ENCODE measurements at regions not wholly inside any gene's neighbourhood (a gene's known extent, or its start where the extent isn't known, plus 50 kb on each side); places are given as distances from the start of the nearest gene placed in this dataset.

DNA sequence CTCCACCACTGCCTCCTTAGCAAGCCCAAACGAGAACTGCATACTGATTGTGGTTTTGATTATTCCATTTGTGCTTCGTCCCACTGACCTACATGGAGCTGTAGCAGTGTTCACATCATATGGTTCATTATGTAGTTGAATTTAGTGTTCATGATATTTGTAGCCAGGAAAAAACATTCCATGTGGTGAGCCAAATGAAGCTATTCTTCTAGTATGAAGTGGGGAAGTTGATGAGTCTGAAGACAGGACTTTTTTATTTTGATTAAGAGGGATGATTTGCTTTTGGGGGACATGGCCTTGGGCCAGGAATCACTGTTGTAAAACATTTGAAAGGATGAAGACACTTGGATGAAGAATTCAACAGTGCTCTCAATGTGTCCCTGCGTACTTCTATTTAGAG lies 192.9 kb upstream of the SLC27A6 start:
- H3K9ac ChIP-seq (ENCODE audit: low read length): no peak overlapping the region
- no peaks in the 10 kb centered on the region for H3K36me3 ChIP-seq (ENCODE audit: control insufficient read depth, low read depth, low read length)
- H3K4me3 ChIP-seq (ENCODE audit: low read length): no peak overlapping the region
- peaks cover 7% of the 10 kb centered on the region for H3K4me1 ChIP-seq (ENCODE audit: control insufficient read depth, low read depth, low read length)
- no peaks in the 10 kb centered on the region for H3K9me3 ChIP-seq (ENCODE audit: control insufficient read depth, low read depth, low read length)
- H3K27me3 ChIP-seq (ENCODE audit: control insufficient read depth, insufficient read depth, low read length): no peaks in the 10 kb centered on the region
- no peak overlapping the region for H3K27ac ChIP-seq (ENCODE audit: low read length)

- Histone ChIP-seq H3K9ac (ENCODE audit: low read length) (no peak overlapping the region), H3K36me3 (ENCODE audit: control insufficient read depth, low read depth, low read length) (no peaks in the 10 kb centered on the region), H3K9me3 (ENCODE audit: control insufficient read depth, low read depth, low read length) (no peaks in the 10 kb centered on the region), H3K27me3 (ENCODE audit: control insufficient read depth, insufficient read depth, low read length) (no peaks in the 10 kb centered on the region), H3K4me3 (ENCODE audit: low read length) (no peak overlapping the region), H3K4me1 (ENCODE audit: control insufficient read depth, low read depth, low read length) (peaks cover 17% of the 10 kb centered on the region), H3K27ac (ENCODE audit: low read length) (no peak overlapping the region)
Measured at GRCh38 chr5:128773378-128773777, 191.9 kb upstream of the SLC27A6 start.

DNA sequence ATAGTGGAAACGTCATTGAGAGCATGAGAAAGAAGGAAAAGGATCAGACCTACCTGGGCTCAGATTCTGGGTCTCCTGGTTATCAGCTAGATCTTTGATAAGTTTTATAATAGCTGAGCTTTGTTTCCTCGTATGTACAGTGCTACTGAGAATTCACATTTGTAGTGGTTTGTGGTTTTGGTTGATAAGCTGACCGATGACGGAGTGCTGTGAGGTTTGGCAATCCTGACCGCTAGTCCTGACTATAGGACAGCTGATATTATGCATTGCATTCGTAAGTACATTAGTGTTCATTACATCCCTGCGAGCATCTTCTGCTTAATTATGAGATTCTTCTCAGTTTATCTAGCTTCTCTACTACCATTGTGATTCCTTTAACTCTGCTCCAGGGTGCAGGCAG lies 190.7 kb upstream of the SLC27A6 start:
- Histone ChIP-seq H3K9ac (ENCODE audit: low read length) (no peak overlapping the region), H3K9me3 (ENCODE audit: control insufficient read depth, low read depth, low read length) (no peaks in the 10 kb centered on the region), H3K4me1 (ENCODE audit: control insufficient read depth, low read depth, low read length) (peaks cover 24% of the 10 kb centered on the region), H3K27me3 (ENCODE audit: control insufficient read depth, insufficient read depth, low read length) (no peaks in the 10 kb centered on the region), H3K36me3 (ENCODE audit: control insufficient read depth, low read depth, low read length) (no peaks in the 10 kb centered on the region), H3K4me3 (ENCODE audit: low read length) (no peak overlapping the region), H3K27ac (ENCODE audit: low read length) (no peak overlapping the region)

GRCh38 chr5:128775558-128775957 lies 189.7 kb upstream of the SLC27A6 start:
- H3K27ac ChIP-seq (ENCODE audit: low read length): no peak overlapping the region
- H3K36me3 ChIP-seq (ENCODE audit: control insufficient read depth, low read depth, low read length): no peaks in the 10 kb centered on the region
- H3K4me3 ChIP-seq (ENCODE audit: low read length): no peak overlapping the region
- no peaks in the 10 kb centered on the region for H3K27me3 ChIP-seq (ENCODE audit: control insufficient read depth, insufficient read depth, low read length)
- H3K9ac ChIP-seq (ENCODE audit: low read length): no peak overlapping the region
- no peaks in the 10 kb centered on the region for H3K9me3 ChIP-seq (ENCODE audit: control insufficient read depth, low read depth, low read length)
- H3K4me1 ChIP-seq (ENCODE audit: control insufficient read depth, low read depth, low read length): peaks cover 24% of the 10 kb centered on the region

- no peak overlapping the region for H3K27ac ChIP-seq (ENCODE audit: low read length)
- H3K9me3 ChIP-seq (ENCODE audit: control insufficient read depth, low read depth, low read length): no peaks in the 10 kb centered on the region
- H3K4me1 ChIP-seq (ENCODE audit: control insufficient read depth, low read depth, low read length): peaks cover 24% of the 10 kb centered on the region
- no peak overlapping the region for H3K4me3 ChIP-seq (ENCODE audit: low read length)
- H3K36me3 ChIP-seq (ENCODE audit: control insufficient read depth, low read depth, low read length): no peaks in the 10 kb centered on the region
- no peaks in the 10 kb centered on the region for H3K27me3 ChIP-seq (ENCODE audit: control insufficient read depth, insufficient read depth, low read length)
- no peak overlapping the region for H3K9ac ChIP-seq (ENCODE audit: low read length)
Measured at GRCh38 chr5:128777052-128777451, 188.2 kb upstream of the SLC27A6 start.

GRCh38 chr5:128778474-128778873 lies 186.8 kb upstream of the SLC27A6 start:
- Histone ChIP-seq H3K27me3 (ENCODE audit: control insufficient read depth, insufficient read depth, low read length) (no peaks in the 10 kb centered on the region), H3K4me1 (ENCODE audit: control insufficient read depth, low read depth, low read length) (peaks cover 24% of the 10 kb centered on the region), H3K36me3 (ENCODE audit: control insufficient read depth, low read depth, low read length) (no peaks in the 10 kb centered on the region), H3K4me3 (ENCODE audit: low read length) (no peak overlapping the region), H3K27ac (ENCODE audit: low read length) (no peak overlapping the region), H3K9ac (ENCODE audit: low read length) (no peak overlapping the region), H3K9me3 (ENCODE audit: control insufficient read depth, low read depth, low read length) (no peaks in the 10 kb centered on the region)

- no peaks in the 10 kb centered on the region for H3K27me3 ChIP-seq (ENCODE audit: control insufficient read depth, insufficient read depth, low read length)
- no peaks in the 10 kb centered on the region for H3K9me3 ChIP-seq (ENCODE audit: control insufficient read depth, low read depth, low read length)
- H3K4me3 ChIP-seq (ENCODE audit: low read length): no peak overlapping the region
- H3K36me3 ChIP-seq (ENCODE audit: control insufficient read depth, low read depth, low read length): no peaks in the 10 kb centered on the region
- H3K4me1 ChIP-seq (ENCODE audit: control insufficient read depth, low read depth, low read length): peaks cover 16% of the 10 kb centered on the region
- no peak overlapping the region for H3K27ac ChIP-seq (ENCODE audit: low read length)
- H3K9ac ChIP-seq (ENCODE audit: low read length): no peak overlapping the region
Measured at GRCh38 chr5:128782446-128782845, 182.8 kb upstream of the SLC27A6 start.

GRCh38 chr5:128784726-128785125 lies 180.6 kb upstream of the SLC27A6 start:
- Histone ChIP-seq H3K4me3 (ENCODE audit: low read length) (no peak overlapping the region), H3K27ac (ENCODE audit: low read length) (no peak overlapping the region), H3K36me3 (ENCODE audit: control insufficient read depth, low read depth, low read length) (no peaks in the 10 kb centered on the region), H3K9ac (ENCODE audit: low read length) (no peak overlapping the region), H3K4me1 (ENCODE audit: control insufficient read depth, low read depth, low read length) (no peaks in the 10 kb centered on the region), H3K9me3 (ENCODE audit: control insufficient read depth, low read depth, low read length) (no peaks in the 10 kb centered on the region), H3K27me3 (ENCODE audit: control insufficient read depth, insufficient read depth, low read length) (no peaks in the 10 kb centered on the region)

- Histone ChIP-seq H3K27ac (ENCODE audit: low read length) (no peak overlapping the region), H3K4me3 (ENCODE audit: low read length) (no peak overlapping the region), H3K27me3 (ENCODE audit: control insufficient read depth, insufficient read depth, low read length) (no peaks in the 10 kb centered on the region), H3K4me1 (ENCODE audit: control insufficient read depth, low read depth, low read length) (no peaks in the 10 kb centered on the region), H3K9ac (ENCODE audit: low read length) (no peak overlapping the region), H3K9me3 (ENCODE audit: control insufficient read depth, low read depth, low read length) (no peaks in the 10 kb centered on the region), H3K36me3 (ENCODE audit: control insufficient read depth, low read depth, low read length) (no peaks in the 10 kb centered on the region)
Measured at GRCh38 chr5:128791312-128791711, 174.0 kb upstream of the SLC27A6 start.

DNA sequence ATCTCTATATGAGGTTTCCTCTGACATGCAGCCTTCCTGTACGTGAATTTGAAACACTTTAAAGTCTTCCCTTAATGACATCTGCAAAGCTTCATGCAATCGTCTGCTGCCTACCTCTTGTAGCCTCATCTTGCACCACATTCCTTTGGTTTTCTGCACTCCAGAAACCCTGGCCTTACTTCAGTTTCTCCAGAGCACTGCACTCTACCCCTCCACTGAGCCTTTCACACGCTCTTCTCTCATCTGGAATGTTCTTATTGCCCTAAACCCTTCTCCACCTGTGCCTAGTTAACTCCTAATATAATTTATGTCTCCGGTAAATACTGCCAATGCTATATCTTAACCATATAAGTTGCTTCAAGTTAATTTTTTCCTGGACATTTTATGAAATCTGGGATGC lies 168.8 kb upstream of the SLC27A6 start:
- no peak overlapping the region for H3K9ac ChIP-seq (ENCODE audit: low read length)

DNA sequence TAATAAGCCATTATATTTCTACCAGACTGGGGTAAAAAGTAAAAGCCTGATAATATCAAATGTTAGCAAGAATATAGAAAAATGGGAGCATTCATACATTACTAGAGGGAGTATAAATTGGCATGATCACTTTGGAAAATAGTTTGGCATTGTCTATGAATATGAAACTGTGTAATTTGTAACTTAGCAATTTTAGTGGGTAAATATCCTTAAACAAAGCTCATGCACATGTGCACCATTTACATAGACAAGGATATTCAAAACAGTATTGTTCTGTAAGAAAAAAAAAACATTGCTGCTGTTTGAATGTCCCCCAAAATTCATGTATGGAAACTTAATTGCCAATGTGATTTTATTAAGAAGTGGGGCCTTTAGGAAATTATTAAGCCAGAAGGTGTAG lies 166.4 kb upstream of the SLC27A6 start:
- Histone ChIP-seq H3K4me3 (ENCODE audit: low read length) (no peak overlapping the region), H3K4me1 (ENCODE audit: control insufficient read depth, low read depth, low read length) (no peaks in the 10 kb centered on the region), H3K9ac (ENCODE audit: low read length) (no peak overlapping the region), H3K27me3 (ENCODE audit: control insufficient read depth, insufficient read depth, low read length) (no peaks in the 10 kb centered on the region), H3K9me3 (ENCODE audit: control insufficient read depth, low read depth, low read length) (no peaks in the 10 kb centered on the region), H3K27ac (ENCODE audit: low read length) (no peak overlapping the region), H3K36me3 (ENCODE audit: control insufficient read depth, low read depth, low read length) (no peaks in the 10 kb centered on the region)

More for the DNA sequence above, 168.8 kb upstream of the SLC27A6 start:
- Histone ChIP-seq H3K4me3 (ENCODE audit: low read length) (no peak overlapping the region), H3K27me3 (ENCODE audit: control insufficient read depth, insufficient read depth, low read length) (no peaks in the 10 kb centered on the region), H3K27ac (ENCODE audit: low read length) (no peak overlapping the region), H3K4me1 (ENCODE audit: control insufficient read depth, low read depth, low read length) (no peaks in the 10 kb centered on the region), H3K36me3 (ENCODE audit: control insufficient read depth, low read depth, low read length) (no peaks in the 10 kb centered on the region), H3K9me3 (ENCODE audit: control insufficient read depth, low read depth, low read length) (no peaks in the 10 kb centered on the region)

GRCh38 chr5:128799945-128800344 lies 165.3 kb upstream of the SLC27A6 start:
- Histone ChIP-seq H3K4me3 (ENCODE audit: low read length) (no peak overlapping the region), H3K9ac (ENCODE audit: low read length) (no peak overlapping the region), H3K9me3 (ENCODE audit: control insufficient read depth, low read depth, low read length) (no peaks in the 10 kb centered on the region), H3K4me1 (ENCODE audit: control insufficient read depth, low read depth, low read length) (no peaks in the 10 kb centered on the region), H3K36me3 (ENCODE audit: control insufficient read depth, low read depth, low read length) (no peaks in the 10 kb centered on the region), H3K27me3 (ENCODE audit: control insufficient read depth, insufficient read depth, low read length) (no peaks in the 10 kb centered on the region), H3K27ac (ENCODE audit: low read length) (no peak overlapping the region)

Data from iPS-18a (cell line).